Fibroblast of the conjunctiva (primary cell): ENCODE measurements at regions not wholly inside any gene's neighbourhood (a gene's known extent, or its start where the extent isn't known, plus 50 kb on each side); places are given as distances from the start of the nearest gene placed in this dataset.

Source experiments
- DNase-seq: peaks from one replicate; pipeline ENCODE4 v3.0.0-alpha.2; 2010; ENCODE audit warnings: low read depth

- DNase-seq, result no peak
Observed at GRCh38 chrX:68927178-68927577, 98.4 kb downstream of the EFNB1 start.

- no peak for DNase-seq
Observed at GRCh38 chrX:68923147-68923546, 94.3 kb downstream of the EFNB1 start.

- no peak for DNase-seq
Observed at GRCh38 chrX:68922013-68922412, 93.2 kb downstream of the EFNB1 start.

- DNase-seq, result no peak
Observed at GRCh38 chrX:68920561-68920960, 91.7 kb downstream of the EFNB1 start.

GRCh38 chrX:68919707-68920106, 90.9 kb downstream of the EFNB1 start:
- no peak for DNase-seq

GRCh38 chrX:68918202-68918601, 89.4 kb downstream of the EFNB1 start:
- no peak for DNase-seq

GRCh38 chrX:68917799-68918198, 89.0 kb downstream of the EFNB1 start:
- DNase-seq, result no peak

- DNase-seq, result no peak
Observed at GRCh38 chrX:68916891-68917290, 88.1 kb downstream of the EFNB1 start.

- DNase-seq, result no peak
Observed at GRCh38 chrX:68915778-68916177, 87.0 kb downstream of the EFNB1 start.

- DNase-seq, result no peak
Observed at GRCh38 chrX:68914479-68914946, 85.7 kb downstream of the EFNB1 start.

- DNase-seq, result no peak
Observed at GRCh38 chrX:68913249-68913547, 84.4 kb downstream of the EFNB1 start.

- no peak for DNase-seq
Observed at GRCh38 chrX:68912113-68912512, 83.3 kb downstream of the EFNB1 start.

GRCh38 chrX:68910731-68911428, 82.1 kb downstream of the EFNB1 start:
- DNase-seq, result no peak

GRCh38 chrX:68909945-68910344, 81.1 kb downstream of the EFNB1 start:
- DNase-seq, result no peak

- DNase-seq, result no peak
Observed at GRCh38 chrX:68908071-68908470, 79.2 kb downstream of the EFNB1 start.

GRCh38 chrX:68902706-68903504, 74.1 kb downstream of the EFNB1 start:
- no peak for DNase-seq

GRCh38 chrX:68901519-68901918, 72.7 kb downstream of the EFNB1 start:
- DNase-seq, result no peak

- DNase-seq, result no peak
Observed at GRCh38 chrX:68898598-68898997, 69.8 kb downstream of the EFNB1 start.

- no peak for DNase-seq
Observed at GRCh38 chrX:68897118-68897945, 68.5 kb downstream of the EFNB1 start.

- no peak for DNase-seq
Observed at GRCh38 chrX:68896581-68896980, 67.8 kb downstream of the EFNB1 start.

GRCh38 chrX:68895778-68896177, 67.0 kb downstream of the EFNB1 start:
- no peak for DNase-seq

GRCh38 chrX:68895341-68895755, 66.5 kb downstream of the EFNB1 start:
- peak; percentile 5 for DNase-seq
